Pulmonary artery endothelial cell (primary cell): ENCODE measurements at regions not wholly inside any gene's neighbourhood (a gene's known extent, or its start where the extent isn't known, plus 50 kb on each side); places are given as distances from the start of the nearest gene placed in this dataset.
"Not testable (repeated sequence)": the region's sequence is repeated elsewhere in the genome, so short reads cannot be mapped to it uniquely, and the experiment has no call there.

Experiments
- DNase-seq: peaks from one replicate; pipeline ENCODE4 v3.0.0-alpha.2; 2011; ENCODE audit warnings: low read depth, low spot score

DNA sequence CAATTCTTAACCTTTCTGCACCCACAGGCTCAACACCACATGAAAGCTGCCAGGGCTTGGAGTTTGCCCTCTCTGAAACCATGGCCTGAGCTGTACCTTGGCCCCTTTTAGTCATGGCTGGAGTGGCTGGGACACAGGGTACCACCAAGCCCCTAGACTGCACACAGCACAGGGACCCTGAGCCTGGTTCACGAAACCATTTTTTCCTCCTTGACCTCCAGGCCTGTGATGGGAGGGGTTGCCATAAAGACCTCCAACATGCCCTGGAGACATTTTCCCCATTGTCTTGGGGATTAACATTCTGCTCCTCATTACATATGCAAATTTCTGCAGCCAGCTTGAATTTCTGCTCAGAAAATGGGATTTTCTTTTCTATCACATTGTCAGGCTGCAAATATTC, 113.4 kb downstream of the XPNPEP1 start:
- not testable (repeated sequence) for DNase-seq

DNA sequence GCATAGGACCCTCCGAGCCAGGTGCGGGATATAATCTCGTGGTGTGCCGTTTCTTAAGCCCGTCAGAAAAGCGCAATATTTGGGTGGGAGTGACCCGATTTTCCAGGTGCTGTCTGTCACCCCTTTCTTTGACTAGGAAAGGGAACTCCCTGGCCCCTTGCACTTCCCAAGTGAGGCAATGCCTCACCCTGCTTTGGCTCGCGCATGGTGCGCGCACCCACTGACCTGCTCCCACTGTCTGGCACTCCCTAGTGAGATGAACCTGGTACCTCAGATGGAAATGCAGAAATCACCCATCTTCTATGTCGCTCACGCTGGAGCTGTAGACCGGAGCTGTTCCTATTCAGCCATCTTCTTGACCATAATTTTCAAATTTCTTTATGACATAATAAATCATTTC, 122.1 kb downstream of the XPNPEP1 start:
- DNase-seq, result not testable (repeated sequence)

DNA sequence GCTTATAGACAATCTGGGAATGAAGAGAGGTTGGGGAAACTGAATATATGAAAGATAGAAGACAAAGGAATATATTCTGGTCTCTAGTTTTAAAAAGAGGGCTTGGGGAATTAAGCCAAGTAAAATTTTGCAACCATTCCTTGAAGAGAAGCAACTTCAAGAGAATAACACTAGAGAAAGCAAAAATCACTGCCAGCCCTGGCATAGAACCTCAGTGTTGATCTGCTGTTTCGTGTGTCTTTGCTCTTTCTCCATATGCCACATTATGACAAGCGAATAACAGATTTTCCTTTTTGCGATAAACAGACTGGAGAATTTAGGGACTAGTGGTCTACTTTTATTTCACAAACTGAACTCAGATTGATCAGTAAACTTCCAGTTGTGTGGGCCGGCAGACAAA, 132.7 kb downstream of the XPNPEP1 start:
- no peak for DNase-seq

DNA sequence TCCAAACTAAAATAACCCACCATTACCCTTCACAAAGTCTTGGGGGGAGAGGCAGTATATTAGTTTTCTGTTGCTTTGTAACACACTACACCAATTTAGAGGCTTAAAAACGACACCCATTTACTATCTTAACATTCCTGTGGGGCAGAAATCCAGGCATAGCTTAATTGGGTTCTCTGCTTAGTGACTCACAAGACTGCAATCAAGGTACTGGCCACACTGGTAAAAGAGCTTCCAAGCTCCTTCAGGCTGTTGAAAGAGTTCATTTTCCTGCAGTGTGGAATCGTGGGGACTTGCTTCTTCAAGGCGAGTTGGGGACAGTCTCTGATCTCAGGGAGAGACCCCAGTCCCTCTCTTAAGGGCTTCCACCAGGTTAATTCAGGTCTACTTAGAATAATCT, 139.1 kb downstream of the XPNPEP1 start:
- DNase-seq, result no peak

DNA sequence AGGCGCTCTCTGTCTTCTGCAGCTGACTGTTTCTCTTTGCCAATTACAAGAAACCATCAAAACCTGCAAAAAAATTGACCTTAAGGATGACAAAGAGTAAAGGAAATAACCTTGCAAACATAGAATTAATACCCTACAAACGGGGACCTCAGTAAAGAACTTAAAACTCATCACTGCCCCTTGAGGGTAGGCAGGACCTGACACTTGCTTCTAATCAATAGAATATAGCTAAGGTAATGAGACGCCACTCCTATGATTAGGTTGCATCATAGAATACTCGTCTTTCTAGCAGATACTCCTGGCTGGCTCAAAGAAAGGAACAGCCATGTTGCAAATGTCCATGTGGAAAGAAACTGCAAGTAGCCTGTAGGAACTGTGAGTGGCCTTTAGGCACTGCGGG, 140.0 kb downstream of the XPNPEP1 start:
- DNase-seq, result no peak

DNA sequence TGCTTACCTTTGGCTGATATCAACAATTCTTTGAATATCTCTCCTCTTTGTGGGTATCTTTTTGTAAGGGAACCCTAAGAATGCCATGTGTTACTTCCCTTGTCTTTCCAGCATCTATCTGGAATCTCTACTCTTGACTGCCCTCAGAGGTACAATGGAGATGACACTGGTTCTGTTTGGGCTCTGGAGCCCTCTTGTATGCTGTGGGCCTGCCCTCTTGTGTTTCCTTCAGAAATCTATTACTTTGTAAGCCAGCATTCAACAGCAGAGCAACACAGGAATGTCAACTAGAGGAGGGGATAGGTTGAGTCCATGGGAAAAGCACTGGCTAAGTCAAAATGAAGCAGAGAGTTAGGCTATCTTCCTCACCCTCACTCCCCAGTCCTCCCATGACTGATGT, 142.3 kb downstream of the XPNPEP1 start:
- no peak for DNase-seq

DNA sequence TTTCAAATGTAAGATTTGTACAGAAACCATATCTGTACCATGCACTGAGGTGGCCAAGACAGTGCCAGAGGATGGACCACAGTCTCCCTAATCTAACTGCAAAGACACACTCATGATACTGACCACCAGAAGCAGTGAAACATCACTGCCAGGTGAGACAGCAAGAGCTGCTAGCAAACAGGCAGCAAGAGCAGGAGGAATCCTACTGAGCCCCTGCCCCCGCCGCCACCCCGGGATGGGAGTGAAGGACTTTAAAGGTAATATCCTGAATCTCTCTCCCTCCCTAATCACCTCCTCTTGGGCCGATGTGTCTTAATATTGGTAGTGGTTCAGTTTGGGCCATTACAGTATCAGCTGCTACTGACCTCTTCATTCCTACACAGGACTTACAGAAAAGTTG, 144.3 kb downstream of the XPNPEP1 start:
- DNase-seq, result no peak

DNA sequence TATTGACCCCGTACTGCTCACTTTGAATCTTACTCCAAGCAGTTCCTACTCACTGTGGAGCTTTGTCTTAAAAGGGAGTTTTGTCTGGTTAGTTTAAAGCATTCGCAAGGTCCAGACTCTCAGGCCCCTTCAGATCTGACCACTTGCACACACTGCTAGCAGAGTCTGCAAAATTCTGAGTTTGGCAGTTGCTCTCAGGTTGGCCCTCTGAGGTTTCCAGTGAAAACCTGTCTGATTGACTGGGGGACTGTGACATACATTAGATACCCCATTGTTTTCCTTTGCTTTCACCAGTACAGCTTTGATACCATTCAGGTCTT, 149.2 kb downstream of the XPNPEP1 start:
- DNase-seq, result no peak

DNA sequence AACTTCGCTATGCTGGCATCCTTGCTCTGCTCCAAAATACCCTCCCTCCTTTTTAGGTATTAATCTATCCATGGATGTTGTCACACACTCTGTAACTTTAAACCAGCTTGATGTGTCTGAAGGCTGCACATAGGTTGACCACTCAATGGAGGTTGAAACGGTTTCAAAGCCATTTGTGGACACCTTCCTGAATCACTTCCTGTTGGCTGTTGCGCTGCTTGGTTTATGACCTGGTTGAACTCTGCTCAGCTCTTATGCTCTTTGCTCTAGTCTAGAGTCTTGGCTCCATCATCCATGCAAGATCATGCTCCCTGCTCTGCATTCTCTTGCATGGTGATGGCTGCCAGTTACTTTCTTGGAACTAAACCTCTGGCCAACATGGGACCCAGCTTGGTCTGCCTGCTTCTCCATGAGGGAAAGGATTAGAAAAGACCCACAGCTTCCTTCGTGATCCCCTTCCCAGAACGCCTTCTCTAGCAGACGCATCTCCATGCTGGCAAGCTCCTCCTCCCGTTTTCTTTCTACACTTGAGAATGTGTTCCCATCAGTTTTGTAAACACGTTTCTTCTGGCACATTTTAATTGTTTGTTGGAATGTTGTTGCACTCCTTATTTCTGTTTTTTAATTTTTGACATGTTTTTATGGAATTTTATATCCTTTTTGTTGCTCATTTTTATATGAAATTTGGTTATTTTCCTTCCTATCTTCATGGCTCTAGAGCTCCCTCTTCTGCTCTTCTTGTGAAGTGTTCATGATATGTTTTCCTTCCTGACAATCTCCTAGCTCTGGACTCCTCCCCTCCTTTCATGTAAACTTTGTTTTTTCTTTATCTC, 149.8 kb downstream of the XPNPEP1 start:
- DNase-seq, result no peak

DNA sequence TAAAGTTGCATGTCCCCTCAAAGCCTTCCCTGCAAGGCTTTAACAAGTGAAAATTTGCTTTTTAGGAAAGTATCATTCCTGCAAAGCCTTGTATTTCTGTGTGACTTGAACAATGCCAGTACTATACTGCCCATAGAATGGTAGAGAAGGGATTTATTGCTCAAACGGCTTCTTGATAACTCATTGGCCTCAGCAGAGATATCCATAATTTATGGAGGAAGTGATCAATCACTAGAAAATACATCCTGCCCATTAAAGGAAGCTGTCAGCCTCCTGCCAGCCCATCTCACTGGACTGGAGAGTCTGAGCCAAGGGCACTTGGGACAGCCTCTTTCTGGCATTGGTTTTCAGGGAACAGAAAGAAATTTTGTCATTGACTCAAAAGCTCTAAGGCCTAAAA, 152.6 kb downstream of the XPNPEP1 start:
- no peak for DNase-seq

DNA sequence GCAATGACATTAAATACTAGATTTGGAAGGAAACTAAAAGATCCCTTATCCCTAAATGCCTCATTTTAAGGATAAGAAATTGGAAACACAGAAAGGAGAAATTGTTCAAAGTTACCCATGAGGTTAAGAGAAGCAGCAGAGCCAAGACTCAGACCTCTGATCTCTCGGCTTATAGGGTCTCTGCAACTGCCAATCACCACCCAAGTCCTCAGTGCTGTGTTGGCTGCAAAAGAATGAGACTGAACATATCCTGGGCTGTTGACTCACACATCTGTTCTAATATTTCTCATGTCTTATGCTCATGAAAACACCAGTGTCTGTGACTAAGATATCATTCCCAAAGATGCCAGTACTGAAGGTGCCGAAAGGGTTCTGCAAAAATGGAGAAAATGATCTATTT, 153.3 kb downstream of the XPNPEP1 start:
- no peak for DNase-seq

DNA sequence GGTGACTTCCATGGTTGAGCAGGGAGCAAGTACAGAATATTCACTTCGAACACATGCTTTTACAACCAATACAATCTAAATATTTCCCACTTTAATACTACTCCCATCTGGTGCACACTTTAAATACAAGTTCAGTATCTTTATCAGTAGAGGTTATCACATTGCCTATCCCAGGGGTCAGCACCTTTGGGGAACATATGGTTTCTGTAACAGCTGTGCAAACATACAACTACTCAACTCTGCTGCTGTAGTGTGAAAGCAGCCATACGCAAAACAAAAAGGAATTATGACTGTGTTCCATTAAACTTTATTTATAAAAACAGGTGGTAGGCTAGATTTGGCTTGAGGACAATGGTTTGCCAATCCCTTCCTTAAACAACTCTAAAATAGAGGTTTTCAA, 157.5 kb downstream of the XPNPEP1 start:
- DNase-seq, result no peak

DNA sequence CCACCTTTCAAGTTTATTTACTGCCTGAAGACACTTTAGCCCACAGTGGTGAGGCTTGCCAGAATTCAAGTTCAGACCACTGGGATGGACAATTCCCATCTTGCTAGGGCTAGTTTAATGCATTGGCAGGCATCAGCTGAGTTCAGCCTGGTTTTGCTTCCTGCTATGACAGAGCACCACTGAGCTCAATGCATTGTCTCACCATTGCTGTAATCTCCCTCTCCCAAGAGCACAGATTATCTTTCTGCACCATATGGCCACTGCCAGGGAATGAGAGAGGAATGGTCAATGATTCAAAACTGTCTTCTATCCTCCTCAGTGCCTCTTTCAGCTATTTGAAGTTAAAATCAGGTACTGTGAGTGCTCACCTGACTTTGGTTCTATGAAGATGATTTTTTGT, 160.8 kb downstream of the XPNPEP1 start:
- DNase-seq, result no peak

DNA sequence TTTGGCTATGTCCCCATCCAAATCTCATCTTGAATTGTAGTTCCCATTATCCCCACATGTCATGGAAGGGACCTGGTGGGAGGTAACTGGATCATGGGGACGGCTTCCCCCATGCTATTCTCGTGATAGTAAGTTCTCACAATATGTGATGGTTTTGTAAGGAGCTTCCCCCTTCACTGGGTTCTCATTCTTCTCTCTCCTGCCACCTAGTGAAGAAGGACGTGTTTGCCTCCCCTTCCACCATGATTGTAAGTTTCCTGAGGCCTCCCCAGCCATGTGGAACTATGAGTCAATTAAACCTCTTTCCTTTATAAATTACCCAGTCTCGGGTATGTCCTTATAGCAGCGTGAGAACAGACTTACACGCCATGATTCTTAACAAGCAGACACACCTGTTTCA, 165.6 kb downstream of the XPNPEP1 start:
- not testable (repeated sequence) for DNase-seq

DNA sequence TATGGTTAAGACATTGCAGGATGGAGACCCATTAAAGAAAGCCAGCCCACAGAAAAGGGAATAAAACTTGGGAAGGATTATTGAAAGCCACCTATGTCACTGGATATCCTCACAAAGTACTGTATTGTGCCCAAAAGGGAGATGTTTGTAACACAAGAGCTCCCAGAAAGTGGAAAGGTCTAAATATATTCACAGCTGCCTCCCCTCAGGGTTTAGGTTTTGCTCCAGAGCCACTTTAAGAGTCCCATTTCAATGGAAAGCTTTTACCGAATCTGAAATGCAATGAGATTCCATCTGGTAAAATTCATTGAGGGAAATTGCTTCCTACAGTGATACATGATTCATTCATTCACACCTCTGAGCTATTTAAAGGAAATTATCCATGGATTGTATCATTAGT, 176.4 kb downstream of the XPNPEP1 start:
- DNase-seq, result no peak

DNA sequence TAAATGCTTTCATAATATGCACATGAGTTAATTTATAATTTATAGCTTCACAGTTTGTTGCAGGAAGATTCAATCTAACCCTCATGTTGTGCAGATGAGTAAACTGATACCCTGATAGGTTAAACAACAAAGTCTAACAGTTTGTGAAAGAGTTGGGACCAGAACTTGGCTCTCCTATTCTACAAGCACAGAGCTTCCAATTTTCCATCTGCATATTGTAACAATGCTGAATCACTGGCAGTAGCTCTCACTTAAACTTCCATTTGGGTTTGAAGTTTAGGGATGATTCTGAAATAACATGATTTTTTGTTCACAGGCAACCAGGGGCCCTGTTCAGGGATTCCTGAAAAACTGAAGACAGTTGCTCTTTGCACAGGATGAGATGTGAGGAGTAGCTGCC, 179.3 kb downstream of the XPNPEP1 start:
- no peak for DNase-seq

DNA sequence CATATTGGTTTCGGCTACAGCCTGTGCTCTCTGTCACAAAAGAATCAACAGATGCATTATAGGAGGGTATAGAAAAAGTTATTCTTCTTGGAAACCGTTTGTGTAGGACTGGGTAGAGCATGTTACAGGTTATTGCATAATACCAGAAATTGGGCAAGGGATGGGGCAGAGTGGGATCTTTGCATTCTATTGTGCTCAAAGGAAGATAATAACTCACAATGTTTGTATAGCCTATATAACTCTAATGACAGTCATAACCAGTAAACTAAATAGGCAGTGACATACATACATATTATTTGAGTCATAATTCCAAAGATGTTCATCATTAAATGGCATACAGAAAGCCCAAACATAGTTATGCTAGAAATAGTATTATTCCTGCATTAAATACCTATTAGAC, 179.7 kb downstream of the XPNPEP1 start:
- no peak for DNase-seq

DNA sequence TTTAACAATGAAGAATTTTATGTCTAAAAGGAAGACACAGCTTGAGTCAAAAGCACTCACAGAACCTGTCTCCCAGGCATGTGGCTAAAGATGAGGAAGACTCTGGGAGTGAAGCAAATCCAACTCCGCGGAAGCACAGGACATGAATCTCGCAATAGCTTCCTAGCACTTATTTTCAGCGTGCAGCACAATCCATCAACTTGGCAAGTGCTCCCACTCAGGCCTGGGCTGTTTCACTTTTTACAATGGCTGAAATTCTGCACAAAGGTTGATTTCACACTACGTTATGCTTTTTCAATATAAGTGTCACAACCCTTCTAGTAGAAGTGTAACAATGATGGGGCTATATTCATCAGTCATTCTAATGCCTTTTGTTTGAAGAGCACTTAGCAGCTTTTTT, 180.2 kb downstream of the XPNPEP1 start:
- DNase-seq, result no peak

DNA sequence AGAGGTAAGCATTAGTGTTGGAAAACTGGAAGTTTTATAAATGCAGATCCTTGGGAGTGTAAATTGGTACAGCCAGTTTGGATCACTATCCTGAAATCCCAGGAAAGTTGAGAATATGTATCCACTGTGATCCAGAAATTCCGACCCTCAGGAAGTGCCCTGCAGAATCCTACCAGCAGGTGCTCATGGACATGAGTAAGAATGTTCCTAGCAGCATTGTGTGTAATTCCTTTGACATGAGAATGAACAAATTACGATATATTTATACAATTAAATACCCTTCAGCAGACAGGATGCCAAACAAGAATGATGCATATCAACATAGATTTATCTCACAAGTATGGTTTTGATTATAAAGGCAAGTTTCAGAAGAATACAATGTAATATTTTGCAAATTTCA, 181.6 kb downstream of the XPNPEP1 start:
- DNase-seq, result no peak

DNA sequence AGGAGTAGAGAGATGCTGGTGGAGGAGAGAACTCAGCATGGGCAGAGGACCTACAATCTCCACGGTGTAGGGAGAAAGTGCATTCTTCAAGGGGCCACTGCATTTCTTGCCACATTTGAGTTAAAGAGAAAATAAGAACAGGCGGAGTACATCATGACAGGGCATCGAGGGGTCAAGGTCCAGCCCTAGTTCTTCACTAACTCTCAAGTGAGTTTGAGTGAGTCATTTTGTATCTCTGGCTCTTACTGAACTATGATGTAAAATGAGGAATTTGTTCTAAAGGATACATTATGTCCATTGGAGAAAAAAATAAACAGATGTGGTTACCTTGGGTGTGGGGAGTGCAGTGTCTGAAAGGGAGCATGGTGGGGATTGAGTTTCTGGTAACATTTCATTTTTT, 182.9 kb downstream of the XPNPEP1 start:
- DNase-seq, result no peak

DNA sequence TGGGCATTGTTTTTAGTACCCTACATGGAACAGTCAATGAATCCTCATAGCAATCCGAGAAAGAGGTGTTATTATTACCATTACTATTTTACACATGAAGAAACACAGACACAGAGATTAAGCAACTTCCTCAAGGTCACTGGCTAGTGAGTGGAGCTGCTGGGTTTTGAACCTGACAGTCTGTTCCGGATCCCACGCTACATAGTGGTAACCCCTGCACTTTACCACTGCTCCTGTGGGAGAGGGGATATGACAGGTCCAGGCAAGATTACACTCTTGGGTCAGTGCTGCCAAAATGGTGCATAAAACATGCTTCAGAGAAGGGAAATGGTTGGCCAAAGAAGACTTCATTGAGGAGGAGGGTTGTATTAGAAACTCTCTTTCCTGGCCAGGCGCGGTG, 185.7 kb downstream of the XPNPEP1 start:
- DNase-seq, result no peak

DNA sequence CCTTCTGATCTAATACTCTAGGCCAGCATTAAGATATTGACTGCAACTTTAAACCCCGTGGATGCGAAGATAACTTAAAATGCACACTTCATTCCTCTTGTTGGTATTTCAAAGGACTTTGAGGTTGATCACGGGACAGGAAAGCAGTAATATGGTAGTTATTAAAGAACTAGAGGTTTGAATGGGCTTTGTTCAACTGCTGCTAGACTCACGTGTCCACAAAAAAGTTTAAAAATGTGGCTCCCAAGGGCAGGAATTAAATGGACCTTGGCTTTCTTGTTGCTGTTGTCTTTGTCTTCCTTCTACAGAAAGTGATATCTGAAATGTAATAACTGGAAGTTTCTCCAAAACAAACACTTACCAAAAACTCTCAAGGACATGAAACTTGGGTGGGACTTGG, 186.3 kb downstream of the XPNPEP1 start:
- no peak for DNase-seq

DNA sequence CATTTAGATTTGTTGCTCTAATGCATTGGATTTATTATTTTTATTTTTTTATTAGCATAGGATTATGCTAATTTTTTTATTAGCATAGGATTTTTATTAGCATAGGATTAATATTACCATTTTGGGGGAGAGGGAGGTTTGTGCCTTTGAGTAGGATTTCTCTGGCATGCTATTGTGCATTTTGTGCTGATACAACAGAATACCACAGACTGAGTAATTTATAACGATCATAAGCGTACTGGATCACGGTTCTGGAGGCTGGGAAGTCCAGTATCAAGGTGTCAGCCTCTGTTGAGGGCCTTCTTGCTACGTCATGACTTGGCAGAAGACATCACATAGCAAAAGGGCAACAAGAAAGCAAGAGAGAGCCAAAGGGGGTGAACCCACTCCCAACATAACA, 187.5 kb downstream of the XPNPEP1 start:
- DNase-seq, result no peak
